Endothelial cell of umbilical vein (primary cell): ENCODE measurements at regions not wholly inside any gene's neighbourhood (a gene's known extent, or its start where the extent isn't known, plus 50 kb on each side); places are given as distances from the start of the nearest gene placed in this dataset.

ENCODE experiments used
- BruUV-seq: library from RNA; stranded (reverse); fragments of 400-500 nt; replicated peaks from 2 replicates; lab custom pipeline; 2021; lab: Mats Ljungman, UMichigan
- CTCF ChIA-PET: fragments of 300-600, 350-600 bp; sonication (Branson Sonifier 250); formaldehyde crosslinking; loops from one replicate; lab custom pipeline; 2021; ENCODE audit warnings: antibody characterized with exemption, inconsistent platforms; lab: Charles Lee
- POLR2A ChIA-PET: fragments of 300-600, 350-600 bp; sonication (Branson Sonifier 250); formaldehyde crosslinking; loops from one replicate; lab custom pipeline; 2021; ENCODE audit warnings: antibody characterized with exemption, inconsistent platforms; lab: Charles Lee
- DNase-seq: peaks from one replicate; pipeline ENCODE4 v3.0.0-alpha.2; 2011; ENCODE audit warnings: low read depth, low spot score
- FAIRE-seq: peaks from 2 replicates; lab custom pipeline; 2011; peaks lifted over from hg19 to GRCh38; lab: Jason Lieb, UNC
- H2AFZ ChIP-seq: 2 replicates; pipeline ENCODE4 v1.6.0; 2012; ENCODE audit warnings: low read depth, low read length, control low read depth, inconsistent platforms
- H3K27ac ChIP-seq: 2 replicates; pipeline ENCODE4 v1.5.1; 2011; ENCODE audit warnings: low read depth, mild to moderate bottlenecking, control low read depth, low read length, moderate library complexity; ENCODE audit not compliant: insufficient read depth
- H3K27me3 ChIP-seq, 2 experiments: 2 replicates each; pipeline versions ENCODE4 v1.6.0 to v1.6.1; 2011; ENCODE audit warnings: low read length in 2 of 2, mixed read lengths in 1 of 2; ENCODE audit not compliant: control insufficient read depth in 2 of 2, insufficient read depth in 2 of 2
- H3K36me3 ChIP-seq, 2 experiments: 2 replicates in 1 of 2; 3 replicates in 1 of 2; pipeline ENCODE4 v1.5.1; 2011; ENCODE audit warnings: low read length in 2 of 2, mild to moderate bottlenecking in 1 of 2, moderate library complexity in 1 of 2; ENCODE audit not compliant: control insufficient read depth in 2 of 2, insufficient read depth in 2 of 2; ENCODE audit errors: extremely low read depth in 1 of 2
- H3K4me1 ChIP-seq: 3 replicates; pipeline ENCODE4 v1.5.1; 2011; ENCODE audit warnings: mild to moderate bottlenecking, low read length; ENCODE audit not compliant: control insufficient read depth, insufficient read depth; ENCODE audit errors: extremely low read depth
- H3K4me2 ChIP-seq: 2 replicates; pipeline ENCODE4 v1.6.1; 2011; ENCODE audit warnings: low read length, control low read depth, mixed read lengths; ENCODE audit not compliant: insufficient read depth
- H3K4me3 ChIP-seq, 3 experiments: fragments of 200-600 bp in 1 of 3; sonication (generic), shearing (Covaris generic) in 1 of 3; replicated peaks in 1 of 3; 2 replicates each; pipeline ENCODE4 v1.5.1; 2011 to 2016; ENCODE audit warnings: control low read depth in 3 of 3, low read length in 3 of 3, mild to moderate bottlenecking in 2 of 3, inconsistent platforms in 1 of 3, low read depth in 1 of 3, moderate library complexity in 1 of 3; ENCODE audit not compliant: insufficient read depth in 1 of 3
- H3K79me2 ChIP-seq: 2 replicates; pipeline ENCODE4 v1.6.0; 2012; ENCODE audit warnings: low read length, inconsistent platforms; ENCODE audit not compliant: control insufficient read depth, insufficient read depth
- H3K9ac ChIP-seq: replicated peaks from 2 replicates; pipeline ENCODE3; 2011; ENCODE audit warnings: low read length, control low read depth; ENCODE audit not compliant: insufficient read depth; ENCODE audit errors: extremely low read depth
- H3K9me1 ChIP-seq: replicated peaks from 3 replicates; pipeline ENCODE4 v1.6.0; 2011; ENCODE audit warnings: mild to moderate bottlenecking, low read length; ENCODE audit not compliant: control insufficient read depth, insufficient read depth; ENCODE audit errors: extremely low read depth
- H3K9me3 ChIP-seq: replicated peaks from 2 replicates; pipeline ENCODE4 v1.5.1; 2012; ENCODE audit warnings: low read length, inconsistent platforms; ENCODE audit not compliant: control insufficient read depth, insufficient read depth
- H4K20me1 ChIP-seq: replicated peaks from 2 replicates; pipeline ENCODE3; 2011; ENCODE audit warnings: mild to moderate bottlenecking, low read length; ENCODE audit not compliant: control insufficient read depth, insufficient read depth; ENCODE audit errors: extremely low read depth
- CTCF ChIP-seq, 2 donors: IDR thresholded peaks; 1 replicate in 1 of 2; 2 replicates in 1 of 2; pipeline ENCODE4 v1.5.1; 2011; ENCODE audit warnings: low read length in 2 of 2, mild to moderate bottlenecking in 2 of 2, moderate library complexity in 2 of 2, control low read depth in 1 of 2, inconsistent platforms in 1 of 2, low read depth in 1 of 2; ENCODE audit not compliant: insufficient read depth in 1 of 2; ENCODE audit errors: extremely low read depth in 1 of 2
- EZH2 ChIP-seq: IDR thresholded peaks from 2 replicates; pipeline ENCODE4 v1.6.1; 2012; ENCODE audit warnings: borderline replicate concordance, low read depth, mild to moderate bottlenecking, moderate library complexity, low read length, inconsistent platforms; ENCODE audit not compliant: severe bottlenecking
- FOS ChIP-seq: IDR thresholded peaks from 2 replicates; pipeline ENCODE4 v1.6.1; 2011; ENCODE audit warnings: mild to moderate bottlenecking, low read length, moderate library complexity, borderline replicate concordance; ENCODE audit not compliant: insufficient read depth
- GATA2 ChIP-seq: IDR thresholded peaks from 2 replicates; pipeline ENCODE4 v1.7.0; 2011; ENCODE audit warnings: low read depth, mild to moderate bottlenecking, moderate library complexity, mixed read lengths, low read length; ENCODE audit not compliant: insufficient read length, insufficient read depth
- JUN ChIP-seq: IDR thresholded peaks from 2 replicates; pipeline ENCODE4 v1.6.1; 2011; ENCODE audit warnings: borderline replicate concordance, low read depth; ENCODE audit not compliant: insufficient read length, insufficient read depth
- MAX ChIP-seq: IDR thresholded peaks from 2 replicates; pipeline ENCODE4 v1.6.1; 2011; ENCODE audit not compliant: insufficient read depth, insufficient read length
- MYC ChIP-seq: IDR thresholded peaks from one replicate; pipeline ENCODE4 v1.6.1; 2011; ENCODE audit warnings: mild to moderate bottlenecking, low read depth, low read length
- POLR2A ChIP-seq: IDR thresholded peaks from 2 replicates; pipeline ENCODE4 v1.6.1; 2012; ENCODE audit warnings: low read depth, mild to moderate bottlenecking, control low read depth, low read length
- POLR2AphosphoS5 ChIP-seq: IDR thresholded peaks from 2 replicates; pipeline ENCODE4 v1.6.1; 2012; ENCODE audit warnings: low read depth, mild to moderate bottlenecking, control low read depth, low read length, moderate library complexity; ENCODE audit not compliant: insufficient read depth
- dilution Hi-C: fragments of 300-500 bp; cut with MboI; formaldehyde crosslinking; loops from one replicate; pipeline ENCODE4 v1.15.0; 2019; ENCODE audit warnings: low sequenced_read_pairs; ENCODE audit not compliant: extremely low pct_ligation_motif_present
- intact Hi-C: fragments of 100-400 bp; cut with micrococcal nuclease; formaldehyde crosslinking; loops from one replicate; pipeline ENCODE4 v1.10.0; 2022

GRCh38 chr13:50599046-50599445, 244.4 kb downstream of the DLEU7 start:
- no peak overlapping the region for H3K27ac ChIP-seq
- intact Hi-C loops, result no loop called here
- DNase-seq (no peak), FAIRE-seq (no peak)
- H3K79me2 ChIP-seq, result no peaks in the 10 kb centered on the region
- H3K36me3 ChIP-seq, result no peaks in the 10 kb centered on the region
- POLR2A ChIA-PET, result no interaction called here
- H3K4me2 ChIP-seq, result no peak overlapping the region
- H3K4me1 ChIP-seq, result no peaks in the 10 kb centered on the region
- no peaks in the 10 kb centered on the region for H3K9me1 ChIP-seq
- dilution Hi-C loops, result no loop called here
- CTCF ChIA-PET, result no interaction called here
- no peaks in the 10 kb centered on the region for H4K20me1 ChIP-seq
- no peak for TF ChIP-seq POLR2A
- no peak overlapping the region for H3K9ac ChIP-seq
- no peak overlapping the region for H2AFZ ChIP-seq
- no peak overlapping the region for H3K4me3 ChIP-seq
- no TSS peak for BruUV-seq
- no peaks in the 10 kb centered on the region for H3K9me3 ChIP-seq
- H3K27me3 ChIP-seq, result peaks cover 0 to 6% of the 10 kb centered on the region in 2 experiments

- no peak for FAIRE-seq
- H3K4me1 ChIP-seq, result no peaks in the 10 kb centered on the region
- no peak overlapping the region for H3K4me3 ChIP-seq
- no peaks in the 10 kb centered on the region for H3K9me3 ChIP-seq
- BruUV-seq, result no TSS peak
- POLR2A ChIA-PET, result no interaction called here
- H3K36me3 ChIP-seq, result no peaks in the 10 kb centered on the region
- no peak overlapping the region for H3K27ac ChIP-seq
- H3K79me2 ChIP-seq, result no peaks in the 10 kb centered on the region
- intact Hi-C loops, result no loop called here
- dilution Hi-C loops, result no loop called here
- CTCF ChIA-PET, result interaction anchor here (1.1 kb wide), 1 partner anchor 10 kb away, joined by 3 read pairs; no protein-coding TSS in a partner anchor
- H3K4me2 ChIP-seq, result no peak overlapping the region
- no peak for DNase-seq
- no peak overlapping the region for H3K9ac ChIP-seq
- H4K20me1 ChIP-seq, result no peaks in the 10 kb centered on the region
- H3K9me1 ChIP-seq, result no peaks in the 10 kb centered on the region
- TF ChIP-seq JUN, result no peak
- no peak for TF ChIP-seq POLR2A
- no peak for TF ChIP-seq GATA2
- TF ChIP-seq CTCF (IDR thresholded peaks at IDR 0.05; ENCODE audit: extremely low read depth in 1 of 2, insufficient read depth in 1 of 2, low read depth in 1 of 2, low read length in 2 of 2), result no peak
- no peak for TF ChIP-seq FOS
- no peak for TF ChIP-seq MAX
- no peak for TF ChIP-seq EZH2
- no peak for TF ChIP-seq MYC
- TF ChIP-seq POLR2AphosphoS5, result no peak
- H2AFZ ChIP-seq, result no peak overlapping the region
- H3K27me3 ChIP-seq, result peaks cover 0 to 6% of the 10 kb centered on the region in 2 experiments
These were observed 243.6 kb downstream of the DLEU7 start for GRCh38 chr13:50599927-50600326.
